Hindlimb muscle (tissue), 1 donor: ENCODE measurements at regions not wholly inside any gene's neighbourhood (a gene's known extent, or its start where the extent isn't known, plus 50 kb on each side); places are given as distances from the start of the nearest gene placed in this dataset.
A peak's percentile ranks its signal among the peaks of the same experiment; 100 is the strongest.
"Not testable (repeated sequence)": the region's sequence is repeated elsewhere in the genome, so short reads cannot be mapped to it uniquely, and the experiment has no call there.

Source experiments
- DNase-seq: peaks from one replicate; pipeline ENCODE4 v3.0.0-alpha.2; 2013

DNA sequence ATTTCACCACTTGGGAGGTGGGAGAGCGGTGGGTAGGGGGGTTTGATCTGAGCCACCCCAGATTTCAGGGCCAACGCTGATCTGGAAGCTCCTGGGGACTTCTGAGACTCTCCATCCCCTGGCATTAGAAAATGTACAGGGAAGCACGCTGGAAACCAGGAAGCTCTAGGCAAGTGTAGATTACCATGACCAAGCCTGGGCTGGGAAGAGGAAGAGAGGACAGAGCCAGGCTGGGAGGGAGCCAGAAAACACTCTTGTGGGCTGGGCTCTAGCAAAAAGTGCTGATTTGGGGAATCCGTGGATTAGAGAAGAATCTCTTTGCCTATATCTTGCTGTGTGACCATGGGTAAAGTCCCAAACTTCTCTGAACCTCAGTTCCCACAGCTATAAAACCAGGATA lies 236.7 kb downstream of the BCL11B start:
- peak; percentile 67 for DNase-seq

DNA sequence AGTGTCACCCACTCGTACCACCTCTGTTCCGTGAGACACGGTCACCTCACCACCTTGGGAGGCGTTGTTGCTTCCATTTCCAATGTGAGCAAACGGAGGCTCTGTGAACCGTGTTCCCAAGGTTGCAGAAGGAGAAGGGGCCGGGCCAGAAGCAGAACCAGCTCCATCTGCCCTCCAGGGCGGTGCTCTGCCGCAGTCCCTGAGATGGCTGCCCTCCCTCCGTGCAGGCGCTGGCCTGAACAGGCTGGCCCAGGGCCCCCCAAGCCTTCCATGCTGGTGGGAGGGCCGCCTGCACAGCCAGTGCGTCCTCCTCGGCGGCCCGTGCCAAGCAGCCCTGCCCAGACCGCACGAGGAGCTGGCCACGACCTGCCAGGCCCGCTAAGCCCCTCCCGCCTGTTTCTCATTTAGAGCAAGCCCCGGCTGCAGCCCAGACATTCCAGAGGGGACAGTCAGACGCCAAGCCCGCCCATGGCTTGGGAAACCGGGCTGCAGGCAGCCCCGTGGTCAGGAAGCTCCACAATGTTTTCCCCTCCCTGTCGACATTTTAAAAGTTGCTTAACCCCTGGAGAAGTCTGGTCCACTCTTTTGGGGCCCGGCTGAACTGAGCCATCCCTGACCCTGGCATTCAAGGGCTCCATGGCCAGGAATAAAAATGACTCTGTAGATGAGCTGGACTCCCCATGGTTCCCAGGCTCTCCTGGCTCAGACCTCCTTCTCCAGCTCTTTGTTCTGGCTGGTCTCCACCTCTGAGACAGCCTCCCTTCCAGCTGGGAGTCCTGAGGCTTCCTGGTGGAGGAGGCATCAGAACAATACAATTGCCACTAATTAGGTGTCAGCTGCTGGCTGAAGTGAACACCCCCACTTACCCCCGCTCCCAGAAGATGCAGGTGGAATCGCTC lies 236.0 kb downstream of the BCL11B start:
- peak; percentile 91 for DNase-seq

GRCh38 chr14:99036611-99037293 lies 235.2 kb downstream of the BCL11B start:
- no peak for DNase-seq

DNA sequence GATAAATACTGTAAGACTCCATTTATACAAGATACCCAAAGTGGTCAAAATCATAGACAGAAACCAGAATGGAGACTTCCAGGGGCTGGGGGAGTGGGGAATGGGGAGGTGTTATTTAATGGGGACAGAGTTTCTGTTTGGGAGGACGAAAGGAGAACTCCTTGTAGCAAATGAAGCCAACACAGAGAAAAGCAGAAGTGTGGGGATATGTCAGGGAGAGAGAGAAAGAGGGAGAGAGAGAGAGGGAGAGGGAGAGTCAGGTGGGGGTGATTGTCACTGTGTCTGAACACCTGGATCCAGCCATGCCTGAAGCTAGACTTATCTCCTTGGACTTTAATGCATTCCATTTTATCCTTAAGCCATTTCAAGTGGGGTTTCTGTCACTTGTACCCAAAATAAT lies 234.7 kb downstream of the BCL11B start:
- not testable (repeated sequence) for DNase-seq

DNA sequence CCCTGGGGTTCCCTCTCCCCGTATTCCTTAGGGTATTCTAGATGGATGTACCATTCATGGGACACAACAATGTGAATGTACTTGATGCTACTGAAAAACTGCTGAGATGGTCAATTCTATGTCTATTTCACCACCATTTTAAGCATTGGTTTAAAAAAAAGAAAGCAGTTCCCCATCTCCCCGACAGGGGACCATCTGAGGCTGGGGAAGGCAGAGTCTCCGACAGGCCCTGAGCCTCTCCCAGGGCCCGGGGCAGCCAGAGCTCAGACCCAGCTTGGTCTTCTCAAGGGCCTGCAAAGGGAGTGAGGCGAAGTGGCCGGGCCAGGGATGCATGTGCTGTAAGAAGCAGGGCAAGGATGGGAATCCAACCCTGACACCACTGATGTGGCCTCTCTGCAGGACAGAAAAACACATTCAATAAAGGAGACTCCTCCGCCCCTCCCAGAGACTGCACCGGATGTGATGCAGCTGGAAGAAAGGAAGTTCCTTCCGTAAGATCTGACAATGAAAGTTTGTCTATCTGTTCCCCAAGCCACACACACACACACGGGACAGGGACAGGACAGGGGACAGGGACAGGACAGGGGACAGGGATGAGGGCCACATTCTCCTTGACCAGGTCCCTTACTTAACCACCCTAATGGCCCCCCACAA lies 234.1 kb downstream of the BCL11B start:
- DNase-seq = no peak

GRCh38 chr14:99038431-99038820 lies 233.6 kb downstream of the BCL11B start:
- no peak for DNase-seq

GRCh38 chr14:99039331-99040041 lies 232.5 kb downstream of the BCL11B start:
- DNase-seq = no peak

GRCh38 chr14:99040052-99040451 lies 231.9 kb downstream of the BCL11B start:
- DNase-seq = no peak

- DNase-seq = no peak
Observed at GRCh38 chr14:99040711-99041110, 231.3 kb downstream of the BCL11B start.

DNA sequence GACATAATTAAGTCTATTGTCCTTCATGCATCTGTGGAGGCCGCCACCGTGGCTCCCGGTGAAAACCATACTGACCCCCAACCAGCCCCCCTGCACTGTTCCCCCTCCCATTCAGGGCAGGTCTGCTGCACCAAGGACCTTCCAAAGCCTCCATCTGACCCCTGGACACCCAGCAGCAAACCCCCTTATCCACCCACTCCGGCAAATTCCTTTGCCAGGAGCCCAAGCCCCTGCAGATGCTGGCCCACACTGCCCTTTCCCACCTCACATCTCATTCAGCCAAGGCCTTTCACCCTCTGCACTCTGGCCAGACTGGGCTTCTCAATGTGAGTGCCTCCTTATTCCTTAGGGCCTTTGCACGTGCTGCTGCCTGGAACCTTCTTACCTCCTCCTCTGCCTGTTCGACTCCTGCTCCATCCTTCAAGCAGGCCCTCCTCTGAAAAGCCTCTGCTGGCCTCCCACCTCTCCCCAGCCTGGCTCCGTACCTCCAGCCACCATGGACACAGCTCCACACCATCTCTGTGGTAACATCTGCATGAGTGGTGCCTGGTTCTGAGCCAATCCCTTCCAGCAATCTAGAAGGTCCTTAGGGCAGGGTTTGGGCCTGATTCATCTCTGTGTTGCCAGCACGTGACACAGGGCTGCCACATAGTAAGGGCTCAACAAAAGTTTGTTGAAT lies 230.7 kb downstream of the BCL11B start:
- DNase-seq = no peak

DNA sequence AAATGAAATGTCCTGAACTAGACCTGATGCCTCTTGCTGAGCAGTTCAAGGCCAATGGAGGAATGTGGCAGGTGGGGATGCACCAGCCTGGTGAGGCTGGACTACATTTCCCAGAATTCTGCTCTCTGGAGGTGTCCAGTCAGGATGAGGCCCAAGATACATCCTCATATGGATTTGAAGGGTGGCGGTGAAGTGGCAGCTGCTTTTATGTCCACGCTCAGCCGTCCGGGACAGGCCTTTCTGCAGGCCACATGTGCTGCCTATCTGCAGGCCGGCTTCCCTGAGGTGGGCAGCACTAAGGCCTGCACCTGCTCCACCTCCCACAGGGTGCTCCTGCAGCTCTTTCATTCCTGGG lies 230.2 kb downstream of the BCL11B start:
- DNase-seq = no peak

- no peak for DNase-seq
Observed at GRCh38 chr14:99042381-99043266, 229.4 kb downstream of the BCL11B start.

GRCh38 chr14:99043267-99043615 lies 228.8 kb downstream of the BCL11B start:
- DNase-seq = no peak

- no peak for DNase-seq
Observed at GRCh38 chr14:99043756-99044155, 228.2 kb downstream of the BCL11B start.

DNA sequence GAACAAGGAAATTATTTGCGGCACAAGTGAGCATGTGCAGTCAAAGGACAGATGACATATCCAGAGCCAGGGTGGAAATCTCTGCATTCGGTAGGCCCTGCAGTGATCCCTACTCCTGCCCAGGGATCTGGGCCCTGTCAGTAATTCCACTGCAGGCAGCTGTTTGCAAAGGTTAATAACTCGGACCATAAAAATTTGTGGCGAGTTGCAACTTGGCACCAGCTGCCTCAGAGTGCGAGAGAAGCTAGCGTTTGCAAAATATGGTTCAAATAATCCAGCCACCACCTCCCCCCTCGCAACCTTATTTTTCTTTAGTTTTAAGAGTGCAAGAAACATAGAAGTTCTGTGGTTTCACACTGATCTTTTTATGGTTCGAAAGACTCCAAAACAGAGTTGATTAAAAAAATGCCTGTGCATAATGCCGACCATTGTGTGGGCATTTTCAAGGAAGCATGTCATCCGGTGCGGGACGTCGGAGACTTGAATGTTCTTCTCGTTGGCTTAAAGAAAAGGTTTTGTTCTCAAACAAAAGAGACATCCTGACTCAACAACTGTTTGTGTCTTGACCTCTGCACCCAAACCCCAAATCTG lies 224.5 kb downstream of the BCL11B start:
- no peak for DNase-seq

DNA sequence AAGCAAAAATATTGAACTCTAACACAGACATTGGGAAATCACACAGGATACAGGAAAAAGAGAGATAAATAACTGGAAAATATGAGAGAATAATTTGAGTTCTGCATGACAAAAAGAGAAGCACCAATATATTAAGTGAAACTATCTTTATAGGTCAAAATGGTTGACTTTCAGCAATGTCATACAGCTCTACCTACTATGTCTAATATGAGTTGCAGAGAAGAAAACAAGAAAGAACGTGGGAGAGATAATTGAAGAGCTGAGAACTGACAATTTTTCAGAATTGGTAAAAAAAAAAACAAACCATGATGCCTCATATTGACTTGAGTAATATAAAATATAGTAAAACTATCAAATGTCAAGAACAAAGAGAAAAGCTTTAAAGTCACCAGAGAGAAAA lies 221.7 kb downstream of the BCL11B start:
- DNase-seq = no peak

DNA sequence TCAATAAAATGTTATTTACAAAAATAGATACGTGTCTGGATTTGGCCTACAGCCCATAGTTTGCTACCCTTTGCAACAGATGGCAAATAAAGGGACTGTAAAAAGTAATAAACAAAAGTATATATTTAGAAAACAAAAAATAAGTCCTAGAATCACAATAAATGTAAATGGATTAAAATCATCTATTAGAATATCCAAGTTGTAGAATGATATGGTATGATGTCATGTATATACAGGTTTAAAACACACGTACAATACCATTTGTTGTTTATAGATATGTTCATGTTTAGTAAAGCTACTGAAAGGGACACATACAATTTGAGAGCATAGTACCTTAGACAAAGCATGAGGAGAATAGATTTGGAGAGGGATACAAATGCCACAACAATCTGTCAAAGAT lies 219.5 kb downstream of the BCL11B start:
- no peak for DNase-seq

- no peak for DNase-seq
Observed at GRCh38 chr14:99055019-99055418, 217.0 kb downstream of the BCL11B start.

- DNase-seq = no peak
Observed at GRCh38 chr14:99055816-99056215, 216.2 kb downstream of the BCL11B start.

DNA sequence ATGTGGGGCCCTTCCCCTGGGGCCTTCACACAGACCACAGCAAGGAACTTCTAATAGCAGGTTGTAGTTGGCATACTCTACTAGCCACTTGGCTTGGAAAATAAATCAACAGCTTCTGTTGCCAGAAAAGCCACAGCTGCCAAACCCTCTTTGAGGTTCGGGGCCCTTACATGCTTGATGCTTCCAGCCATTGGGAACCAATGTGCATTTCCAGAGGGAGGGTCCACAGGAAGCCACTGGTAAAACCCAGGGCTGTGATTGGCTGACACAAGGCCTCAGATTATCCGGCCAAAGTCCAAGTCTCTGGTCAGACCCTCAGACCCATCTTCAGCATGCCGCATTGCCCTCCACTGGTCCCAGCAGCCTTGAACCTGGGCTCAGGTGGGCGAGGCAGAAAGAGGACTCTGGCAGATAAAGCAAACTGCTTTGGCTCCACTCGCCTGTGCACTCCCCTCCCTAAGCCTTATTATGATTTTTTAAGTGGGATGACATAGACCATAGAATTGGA lies 214.4 kb downstream of the BCL11B start:
- no peak for DNase-seq

GRCh38 chr14:99058542-99058941 lies 213.5 kb downstream of the BCL11B start:
- no peak for DNase-seq
